ENCODE measurements at regions not wholly inside any gene's neighbourhood (a gene's known extent, or its start where the extent isn't known, plus 50 kb on each side); places are given as distances from the start of the nearest gene placed in this dataset.

- no peak for DNase-seq (ENCODE audit: low spot score)
Measured at GRCh38 chr6:94535798-94536197, 1041.5 kb upstream of the MANEA start.

GRCh38 chr6:94511502-94512088, 1065.7 kb upstream of the MANEA start:
- no peak for DNase-seq (ENCODE audit: low spot score)

GRCh38 chr6:94510877-94511276, 1066.5 kb upstream of the MANEA start:
- no peak for DNase-seq (ENCODE audit: low spot score)

DNA sequence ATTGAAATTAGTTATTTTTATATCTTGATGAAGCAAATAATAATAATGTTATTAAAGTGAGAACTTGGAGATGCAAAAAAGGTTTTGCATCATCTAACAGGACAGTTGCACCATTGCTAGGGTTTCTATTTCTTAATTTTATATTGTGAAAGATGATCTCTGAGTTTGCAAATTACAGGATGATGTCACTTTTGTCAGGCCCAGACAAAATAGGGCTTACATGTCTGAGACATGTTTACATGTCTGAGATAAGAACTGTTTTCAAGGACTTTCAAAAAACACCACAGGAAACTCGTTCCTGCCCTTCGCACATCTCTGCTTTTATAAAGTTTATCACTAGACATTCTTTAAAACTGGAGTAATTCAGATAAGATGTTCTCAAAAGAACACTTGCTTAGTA, 1075.8 kb upstream of the MANEA start:
- no peak for DNase-seq (ENCODE audit: low spot score)

DNA sequence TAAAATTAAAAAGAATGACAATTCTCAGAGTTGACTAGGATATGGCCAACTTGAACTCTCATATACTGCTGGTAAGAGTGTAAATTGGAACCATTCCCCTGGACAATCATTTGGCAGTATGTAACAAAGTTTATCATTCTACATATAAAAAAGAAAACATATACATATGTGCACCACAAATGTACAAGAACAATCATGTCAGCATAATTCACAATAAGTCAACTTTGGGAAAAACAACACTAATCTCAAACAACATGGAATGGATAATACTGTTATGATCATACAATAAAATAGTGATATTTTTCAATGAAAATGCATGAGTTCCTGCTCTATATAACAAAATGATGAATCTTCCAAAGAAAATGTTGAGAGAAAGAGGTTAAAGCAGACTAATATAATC, 1078.7 kb upstream of the EPHA7 start:
- DNase-seq (ENCODE audit: low spot score): no peak

GRCh38 chr6:94494500-94494899, 1075.1 kb upstream of the EPHA7 start:
- no peak for DNase-seq (ENCODE audit: low spot score)

GRCh38 chr6:94487371-94487770, 1068.0 kb upstream of the EPHA7 start:
- DNase-seq (ENCODE audit: low spot score): no peak

DNA sequence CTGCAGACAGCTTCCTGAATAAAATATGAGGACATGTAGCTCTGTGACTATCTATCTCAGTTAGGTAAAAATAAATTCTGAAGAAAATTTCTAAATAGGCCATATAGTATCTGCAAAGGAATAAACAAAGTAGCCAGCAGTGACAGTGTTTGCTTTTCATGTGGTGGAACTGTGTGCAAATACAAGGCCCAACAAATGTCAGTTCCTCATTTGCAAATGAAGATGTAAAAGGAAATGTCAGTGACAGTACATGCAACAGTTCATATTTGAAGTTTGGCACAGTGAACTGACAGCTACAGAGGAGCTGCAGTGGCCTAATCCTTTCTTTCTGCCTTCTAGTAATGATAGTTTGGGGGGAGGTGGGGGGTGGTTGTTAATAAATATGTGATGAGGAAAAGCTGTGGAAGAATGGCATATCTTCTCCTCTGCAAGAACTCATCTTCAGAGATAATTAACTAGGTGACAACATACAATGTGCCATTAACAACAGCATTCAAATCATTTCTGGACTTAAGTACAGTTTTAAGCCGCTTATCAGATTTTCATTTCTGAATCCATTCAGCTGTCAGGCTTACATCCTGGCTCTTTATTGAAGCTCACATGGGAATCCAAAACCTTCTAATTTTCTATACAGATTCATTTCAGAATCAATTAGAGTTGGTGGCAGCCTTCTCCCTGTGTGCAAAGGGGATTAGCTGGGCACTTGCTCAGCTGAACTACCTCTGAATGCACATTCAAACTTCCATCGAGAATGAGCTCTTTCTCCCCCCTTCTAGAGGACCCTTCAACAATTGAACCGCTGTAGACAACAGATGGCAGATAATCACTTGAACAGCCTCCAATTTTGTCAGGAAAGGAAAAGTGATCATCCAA, 1059.0 kb upstream of the EPHA7 start:
- no peak for DNase-seq (ENCODE audit: low spot score)

DNA sequence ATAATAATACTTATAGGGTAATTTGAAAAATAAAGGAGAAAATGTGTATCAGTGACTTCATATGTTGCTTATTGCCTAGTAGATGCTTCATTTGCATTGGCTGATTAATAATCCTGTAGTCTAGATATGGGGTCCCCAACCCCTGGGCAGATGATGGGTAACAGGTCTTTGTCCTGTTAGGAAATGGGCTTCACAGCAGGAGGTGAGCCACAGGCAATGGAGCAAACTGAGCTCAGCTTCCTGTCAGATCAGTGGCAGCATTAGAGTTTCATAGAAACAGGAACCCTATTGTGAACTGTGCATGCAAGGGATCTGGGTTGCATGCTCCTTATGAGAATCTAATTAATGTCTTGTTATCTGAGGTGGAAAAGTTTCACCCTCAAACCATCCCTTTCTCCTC, 1049.5 kb upstream of the EPHA7 start:
- DNase-seq (ENCODE audit: low spot score): no peak

GRCh38 chr6:94464018-94464510, 1044.7 kb upstream of the EPHA7 start:
- DNase-seq (ENCODE audit: low spot score): no peak

GRCh38 chr6:94463306-94463705, 1043.9 kb upstream of the EPHA7 start:
- no peak for DNase-seq (ENCODE audit: low spot score)

GRCh38 chr6:94462231-94462630, 1042.9 kb upstream of the EPHA7 start:
- no peak for DNase-seq (ENCODE audit: low spot score)

DNA sequence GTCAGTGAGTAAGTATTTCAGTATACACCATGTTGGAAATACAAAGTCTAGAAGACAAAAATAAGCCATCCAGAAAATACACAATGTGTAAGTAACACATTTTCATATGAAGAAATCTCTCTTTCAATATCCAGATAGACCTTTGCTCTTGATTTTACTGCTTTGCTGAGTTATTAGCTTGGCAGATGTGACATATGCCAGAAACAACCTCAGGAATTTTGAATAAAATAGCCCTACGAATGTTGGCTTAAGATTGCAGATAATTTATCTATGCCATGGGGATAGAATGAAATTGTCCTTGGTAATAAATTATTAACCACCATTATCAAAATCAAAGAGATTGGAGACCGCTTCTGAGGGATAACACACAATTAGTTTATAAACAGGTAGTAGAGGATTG, 1036.9 kb upstream of the EPHA7 start:
- DNase-seq (ENCODE audit: low spot score): no peak

- no peak for DNase-seq (ENCODE audit: low spot score)
Measured at GRCh38 chr6:94454231-94454630, 1034.9 kb upstream of the EPHA7 start.

DNA sequence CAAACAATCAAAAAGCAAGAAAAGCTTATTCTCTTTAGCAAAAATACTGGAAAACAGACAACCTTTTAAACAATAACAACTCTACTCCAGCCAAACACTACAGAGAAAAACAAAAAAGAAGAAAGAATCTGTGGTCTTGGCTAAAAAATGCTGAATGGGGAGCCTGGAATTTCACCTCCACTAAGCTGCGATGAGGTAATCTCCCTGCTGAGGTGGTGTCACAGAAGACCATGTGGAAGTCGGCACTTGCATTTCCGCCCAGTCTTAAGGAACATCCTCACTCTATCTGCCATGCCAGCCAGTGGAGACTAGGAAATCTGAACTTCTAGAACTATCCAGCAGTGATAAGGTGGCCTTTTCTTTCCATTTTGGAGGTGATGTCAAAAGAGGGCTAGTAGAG, 1026.8 kb upstream of the EPHA7 start:
- no peak for DNase-seq (ENCODE audit: low spot score)

DNA sequence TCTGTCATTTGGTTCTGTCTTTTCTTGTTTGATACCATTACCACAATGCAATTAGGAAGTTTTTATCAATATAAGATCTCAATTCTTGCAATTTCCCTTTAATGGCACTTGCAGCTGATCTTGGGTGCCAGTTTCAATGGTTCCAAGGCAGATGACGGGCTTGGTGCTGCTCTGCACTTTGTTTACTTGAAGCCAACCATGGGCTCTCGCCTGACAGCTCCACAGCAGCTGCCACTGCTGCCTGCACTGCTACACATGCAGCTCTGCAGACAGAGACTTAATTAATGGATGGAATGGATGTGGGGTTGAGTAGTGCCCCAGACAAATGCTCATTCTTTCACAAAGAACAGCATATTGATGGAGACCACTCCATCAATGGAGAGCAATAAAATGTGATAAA, 1024.3 kb upstream of the EPHA7 start:
- DNase-seq (ENCODE audit: low spot score): no peak

DNA sequence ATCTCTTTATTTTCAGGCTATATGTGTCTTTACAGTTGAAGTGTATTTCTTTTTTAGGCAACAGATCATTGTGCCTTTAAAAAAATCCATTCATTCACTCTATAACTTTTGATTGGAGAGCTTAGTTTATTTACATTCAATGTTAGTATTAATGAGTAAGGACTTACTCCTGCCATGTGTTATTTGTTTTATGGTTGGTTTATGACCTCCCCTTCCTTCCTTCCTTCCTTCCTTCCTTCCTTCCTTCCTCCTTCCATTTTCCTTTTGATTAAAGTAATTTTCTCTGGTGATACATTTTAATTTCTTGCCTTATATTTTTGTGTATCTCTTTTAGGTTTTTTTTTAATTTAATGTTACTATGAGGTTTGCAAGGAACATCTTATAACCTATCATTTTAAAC, 1005.3 kb upstream of the EPHA7 start:
- DNase-seq (ENCODE audit: low spot score): no peak

DNA sequence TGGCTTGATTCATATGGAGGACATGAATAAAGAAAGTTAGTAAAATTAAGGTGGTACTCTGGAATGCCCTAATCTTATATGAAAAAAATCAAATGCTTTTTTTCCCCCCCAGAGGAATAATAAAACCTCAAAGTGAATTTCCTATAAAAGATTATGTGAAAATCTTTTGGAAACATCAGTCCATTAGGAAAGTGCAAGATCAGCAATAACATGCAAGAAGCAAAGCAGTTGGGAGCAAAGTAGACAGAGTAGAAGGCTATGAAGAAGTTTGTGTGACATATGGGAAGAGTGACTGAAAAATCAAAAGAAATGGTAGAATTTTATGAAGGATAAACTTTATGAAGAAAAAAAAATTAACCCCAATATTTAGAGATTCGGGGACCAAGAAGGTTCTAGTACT, 998.0 kb upstream of the EPHA7 start:
- no peak for DNase-seq (ENCODE audit: low spot score)

- DNase-seq (ENCODE audit: low spot score): no peak
Measured at GRCh38 chr6:94414041-94414440, 994.7 kb upstream of the EPHA7 start.

- no peak for DNase-seq (ENCODE audit: low spot score)
Measured at GRCh38 chr6:94401311-94401710, 982.0 kb upstream of the EPHA7 start.

DNA sequence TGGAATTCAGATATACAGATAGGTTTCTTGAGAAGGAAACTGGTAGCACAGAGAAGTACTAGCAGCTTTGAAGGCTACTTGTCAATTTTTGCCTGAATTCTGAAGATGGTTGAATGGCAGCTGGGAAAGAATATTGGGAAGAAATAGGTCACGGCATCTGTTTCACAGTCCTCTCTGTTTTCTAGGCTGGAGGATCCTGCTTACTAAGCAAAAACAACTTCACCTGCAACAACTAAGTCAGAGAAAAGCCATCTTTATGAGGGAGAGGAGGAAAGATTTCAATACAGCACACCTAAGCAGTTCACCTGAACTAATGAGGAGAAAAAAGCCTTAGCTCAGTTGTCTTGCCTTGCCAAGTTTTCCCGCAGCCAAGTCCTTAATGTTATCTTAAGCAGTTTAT, 975.5 kb upstream of the EPHA7 start:
- DNase-seq (ENCODE audit: low spot score): no peak

DNA sequence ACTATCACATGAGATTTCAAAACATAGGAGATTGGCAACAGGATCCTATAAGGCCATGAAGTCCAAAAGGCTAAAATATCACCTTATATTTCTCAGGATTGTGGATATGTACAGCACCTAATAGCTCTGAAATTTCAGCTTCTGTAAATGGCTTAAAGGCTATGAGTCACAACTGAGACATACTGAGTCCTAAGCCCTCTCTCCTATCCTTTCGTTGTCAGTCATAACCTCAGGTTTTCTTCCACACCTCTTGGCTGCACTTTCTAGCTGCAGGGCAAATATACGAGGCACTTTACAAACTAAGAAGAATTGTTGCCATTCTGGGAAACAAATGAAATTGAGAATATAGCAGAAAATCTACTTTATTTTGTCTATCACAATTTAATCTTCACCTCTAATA, 969.9 kb upstream of the EPHA7 start:
- no peak for DNase-seq (ENCODE audit: low spot score)

- no peak for DNase-seq (ENCODE audit: low spot score)
Measured at GRCh38 chr6:94377835-94378234, 958.5 kb upstream of the EPHA7 start.

- no peak for DNase-seq (ENCODE audit: low spot score)
Measured at GRCh38 chr6:94376876-94377275, 957.5 kb upstream of the EPHA7 start.
